PC-9 (cell line): ENCODE measurements at regions not wholly inside any gene's neighbourhood (a gene's known extent, or its start where the extent isn't known, plus 50 kb on each side); places are given as distances from the start of the nearest gene placed in this dataset.

Source experiments
- EZH2 ChIP-seq: fragments of 200-600 bp; sonication (generic); IDR thresholded peaks from 2 replicates; pipeline ENCODE4 v1.8.0; 2017; ENCODE audit warnings: antibody characterized with exemption, low read depth
- TF ChIP-seq, protein P1 (sequence below): fragments of 200-600 bp; sonication (generic); conservative IDR thresholded peaks from 2 replicates; pipeline ENCODE4 v1.6.1; 2017; ENCODE audit warnings: mixed run types, antibody characterized with exemption, mild to moderate bottlenecking, moderate library complexity

DNA sequence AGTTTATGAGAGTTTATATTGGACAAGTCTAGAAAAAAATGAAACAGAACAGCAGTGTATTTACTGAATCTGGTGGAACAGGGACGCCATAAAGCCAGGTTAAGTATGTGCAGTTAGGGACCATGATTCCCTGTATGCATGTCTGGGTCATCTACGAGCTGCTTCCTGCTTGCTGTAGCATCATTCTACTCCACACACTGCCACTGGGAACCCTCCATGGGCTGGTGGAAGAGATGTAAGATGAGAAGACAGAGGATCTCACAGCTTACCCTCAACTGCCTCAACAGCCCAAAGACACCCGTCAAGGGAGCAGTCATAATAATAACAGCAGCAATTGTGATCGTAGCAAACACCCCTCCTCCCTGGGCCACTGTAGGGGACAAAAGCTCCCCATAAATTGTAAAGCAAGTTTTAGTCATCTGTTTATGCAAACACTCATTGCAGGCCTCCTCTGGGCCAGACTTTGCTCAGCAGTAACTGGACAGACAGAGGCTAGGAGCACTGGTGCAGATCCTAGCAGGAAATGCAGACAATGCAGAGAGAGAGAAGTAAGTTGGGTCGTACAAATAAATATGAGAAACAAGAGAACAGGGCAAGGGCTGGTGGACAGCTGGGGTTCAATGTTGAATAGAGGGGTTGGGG is 188.0 kb downstream of the SOX9 start:
- TF ChIP-seq, protein P1, sequence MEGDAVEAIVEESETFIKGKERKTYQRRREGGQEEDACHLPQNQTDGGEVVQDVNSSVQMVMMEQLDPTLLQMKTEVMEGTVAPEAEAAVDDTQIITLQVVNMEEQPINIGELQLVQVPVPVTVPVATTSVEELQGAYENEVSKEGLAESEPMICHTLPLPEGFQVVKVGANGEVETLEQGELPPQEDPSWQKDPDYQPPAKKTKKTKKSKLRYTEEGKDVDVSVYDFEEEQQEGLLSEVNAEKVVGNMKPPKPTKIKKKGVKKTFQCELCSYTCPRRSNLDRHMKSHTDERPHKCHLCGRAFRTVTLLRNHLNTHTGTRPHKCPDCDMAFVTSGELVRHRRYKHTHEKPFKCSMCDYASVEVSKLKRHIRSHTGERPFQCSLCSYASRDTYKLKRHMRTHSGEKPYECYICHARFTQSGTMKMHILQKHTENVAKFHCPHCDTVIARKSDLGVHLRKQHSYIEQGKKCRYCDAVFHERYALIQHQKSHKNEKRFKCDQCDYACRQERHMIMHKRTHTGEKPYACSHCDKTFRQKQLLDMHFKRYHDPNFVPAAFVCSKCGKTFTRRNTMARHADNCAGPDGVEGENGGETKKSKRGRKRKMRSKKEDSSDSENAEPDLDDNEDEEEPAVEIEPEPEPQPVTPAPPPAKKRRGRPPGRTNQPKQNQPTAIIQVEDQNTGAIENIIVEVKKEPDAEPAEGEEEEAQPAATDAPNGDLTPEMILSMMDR, result no peak
- no peak for TF ChIP-seq EZH2
